Fibroblast of villous mesenchyme (primary cell): ENCODE measurements at regions not wholly inside any gene's neighbourhood (a gene's known extent, or its start where the extent isn't known, plus 50 kb on each side); places are given as distances from the start of the nearest gene placed in this dataset.

Experiments used
- DNase-seq: peaks from one replicate; pipeline ENCODE4 v3.0.0-alpha.2; 2010; ENCODE audit warnings: low read depth
- H3K4me3 ChIP-seq: 2 replicates; pipeline ENCODE4 v1.5.1; 2011; ENCODE audit warnings: low read depth, mild to moderate bottlenecking, low read length
- CTCF ChIP-seq: IDR thresholded peaks from 2 replicates; pipeline ENCODE4 v1.5.1; 2012; ENCODE audit warnings: low read depth, mild to moderate bottlenecking, low read length; ENCODE audit not compliant: insufficient read depth

- no peak for TF ChIP-seq CTCF
- no peak overlapping the region for H3K4me3 ChIP-seq
Observed at GRCh38 chr21:36564647-36565046, 84.7 kb upstream of the CLDN14 start.

GRCh38 chr21:36565540-36565939, 85.6 kb upstream of the CLDN14 start:
- DNase-seq: no peak
- TF ChIP-seq CTCF: no peak
- no peak overlapping the region for H3K4me3 ChIP-seq

More at GRCh38 chr21:36564647-36565046, 84.7 kb upstream of the CLDN14 start:
- no peak for DNase-seq

- no peak for TF ChIP-seq CTCF
- H3K4me3 ChIP-seq: no peak overlapping the region
- DNase-seq: no peak
Observed at GRCh38 chr21:36566644-36567043, 86.7 kb upstream of the CLDN14 start.

GRCh38 chr21:36567216-36567885, 87.4 kb upstream of the CLDN14 start:
- no peak for TF ChIP-seq CTCF
- no peak overlapping the region for H3K4me3 ChIP-seq
- no peak for DNase-seq

- no peak overlapping the region for H3K4me3 ChIP-seq
- TF ChIP-seq CTCF: no peak
- no peak for DNase-seq
Observed at GRCh38 chr21:36569511-36569910, 89.6 kb upstream of the CLDN14 start.

- DNase-seq: no peak
- TF ChIP-seq CTCF: no peak
- no peak overlapping the region for H3K4me3 ChIP-seq
Observed at GRCh38 chr21:36571556-36571955, 91.6 kb upstream of the CLDN14 start.

- no peak for DNase-seq
- TF ChIP-seq CTCF: no peak
Observed at GRCh38 chr21:36572039-36572438, 92.1 kb upstream of the CLDN14 start.

More at GRCh38 chr21:36572039-36572438, 92.1 kb upstream of the CLDN14 start:
- H3K4me3 ChIP-seq: no peak overlapping the region
